GM12864 (cell line): ENCODE measurements at regions not wholly inside any gene's neighbourhood (a gene's known extent, or its start where the extent isn't known, plus 50 kb on each side); places are given as distances from the start of the nearest gene placed in this dataset.
A peak's percentile ranks its signal among the peaks of the same experiment; 100 is the strongest.

Experiments used
- DNase-seq: peaks from one replicate; pipeline ENCODE4 v3.0.0-alpha.2; 2011; ENCODE audit warnings: low read depth
- H3K4me3 ChIP-seq: 2 replicates; pipeline ENCODE4 v1.5.1; 2011; ENCODE audit warnings: mild to moderate bottlenecking, low read depth, low read length, control low read depth
- CTCF ChIP-seq: IDR thresholded peaks from 2 replicates; pipeline ENCODE4 v1.5.1; 2011; ENCODE audit warnings: low read depth, mild to moderate bottlenecking, moderate library complexity, low read length, control low read depth, inconsistent platforms; ENCODE audit errors: missing control alignments

GRCh38 chr2:191569025-191569424, 108.9 kb upstream of the NABP1 start:
- no peak for DNase-seq
- TF ChIP-seq CTCF, result no peak
- no peak overlapping the region for H3K4me3 ChIP-seq

- DNase-seq, result peak; percentile 26
- no peak overlapping the region for H3K4me3 ChIP-seq
- peak; percentile 48 for TF ChIP-seq CTCF
These were observed 106.7 kb upstream of the NABP1 start for GRCh38 chr2:191571163-191571769.

GRCh38 chr2:191572319-191572718, 105.6 kb upstream of the NABP1 start:
- no peak overlapping the region for H3K4me3 ChIP-seq
- no peak for DNase-seq
- no peak for TF ChIP-seq CTCF

DNA sequence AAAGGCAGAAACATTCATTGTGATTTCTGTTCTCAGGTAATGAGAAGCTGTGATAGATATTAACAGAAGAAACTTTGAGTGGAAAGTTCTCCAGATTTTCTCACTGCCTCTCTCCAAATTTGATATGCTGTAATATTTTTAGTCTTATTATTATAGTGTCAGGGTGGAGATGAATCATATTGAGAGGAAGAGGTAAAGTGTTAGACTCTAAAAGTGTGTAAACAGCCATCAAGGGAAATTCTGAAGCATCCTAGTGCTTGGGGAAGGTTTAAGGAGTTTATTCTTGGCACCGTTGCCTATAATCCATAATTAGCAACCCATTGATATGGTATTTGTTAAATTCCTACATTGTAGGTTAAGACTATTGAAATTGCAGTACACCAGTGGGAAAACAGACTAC, 104.7 kb upstream of the NABP1 start:
- H3K4me3 ChIP-seq, result no peak overlapping the region
- no peak for TF ChIP-seq CTCF
- DNase-seq, result no peak

DNA sequence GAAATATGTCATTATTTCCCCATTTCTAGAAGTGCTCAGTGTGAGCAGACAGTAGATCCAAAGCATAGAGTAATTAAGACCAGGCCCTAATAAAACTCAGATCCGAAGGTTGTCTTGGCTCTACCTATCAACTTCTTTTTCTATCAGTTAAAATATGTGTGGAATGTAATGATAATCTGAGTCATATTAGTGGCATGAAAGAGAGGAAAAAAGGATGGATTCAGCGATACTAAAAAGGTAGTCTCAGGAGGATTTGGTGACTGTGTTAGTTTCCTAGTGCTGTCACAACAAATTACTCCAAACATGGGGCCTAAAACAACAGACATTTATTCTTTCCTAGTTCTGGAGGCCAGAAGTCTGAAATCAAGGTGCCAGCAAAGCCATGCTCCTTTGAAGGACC, 103.7 kb upstream of the NABP1 start:
- no peak overlapping the region for H3K4me3 ChIP-seq
- TF ChIP-seq CTCF, result no peak
- DNase-seq, result no peak

- TF ChIP-seq CTCF, result no peak
- H3K4me3 ChIP-seq, result no peak overlapping the region
- DNase-seq, result no peak
These were observed 100.3 kb upstream of the NABP1 start for GRCh38 chr2:191577605-191578004.

GRCh38 chr2:191578031-191578430, 99.9 kb upstream of the NABP1 start:
- DNase-seq, result no peak
- no peak overlapping the region for H3K4me3 ChIP-seq
- no peak for TF ChIP-seq CTCF
